MM.1S (cell line): ENCODE measurements at regions not wholly inside any gene's neighbourhood (a gene's known extent, or its start where the extent isn't known, plus 50 kb on each side); places are given as distances from the start of the nearest gene placed in this dataset.

Experiments
- EZH2 ChIP-seq: fragments of 300-600 bp; sonication (generic); optimal IDR thresholded peaks from 2 replicates; pipeline ENCODE3; 2017; ENCODE audit warnings: low read depth, mild to moderate bottlenecking, antibody characterized with exemption, low read length, mixed read lengths
- EZH2phosphoT487 ChIP-seq: fragments of 300-600 bp; sonication (generic); IDR thresholded peaks from 2 replicates; pipeline ENCODE4 v1.6.1; 2018; ENCODE audit warnings: antibody characterized with exemption, low read length
- TF ChIP-seq, protein P1 (sequence below): fragments of 300-600 bp; sonication (generic); IDR thresholded peaks from 2 replicates; pipeline ENCODE4 v1.5.1; 2016; ENCODE audit warnings: antibody characterized with exemption, low read length, mixed read lengths

DNA sequence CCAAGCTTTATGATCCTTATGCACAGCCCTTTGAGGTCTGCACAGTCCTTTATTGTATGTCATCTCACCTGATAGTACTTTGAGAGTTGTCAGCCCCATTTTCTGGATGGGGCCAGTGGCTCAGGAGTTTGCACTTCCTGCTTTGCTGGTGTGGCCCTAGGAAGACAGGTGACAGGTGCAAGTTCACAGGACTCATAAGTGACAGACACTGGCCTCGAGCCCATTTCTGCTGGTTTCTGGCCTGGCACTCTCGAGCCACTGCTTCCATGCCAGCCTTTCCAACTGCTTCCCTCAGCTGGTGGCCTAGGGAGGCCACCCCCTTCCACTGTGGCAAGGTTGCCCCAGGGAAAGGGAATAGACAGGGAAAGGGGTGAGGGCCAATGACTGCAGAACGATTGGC lies 84.4 kb upstream of the CCL1 start:
- TF ChIP-seq EZH2, result no peak
- TF ChIP-seq, protein P1, sequence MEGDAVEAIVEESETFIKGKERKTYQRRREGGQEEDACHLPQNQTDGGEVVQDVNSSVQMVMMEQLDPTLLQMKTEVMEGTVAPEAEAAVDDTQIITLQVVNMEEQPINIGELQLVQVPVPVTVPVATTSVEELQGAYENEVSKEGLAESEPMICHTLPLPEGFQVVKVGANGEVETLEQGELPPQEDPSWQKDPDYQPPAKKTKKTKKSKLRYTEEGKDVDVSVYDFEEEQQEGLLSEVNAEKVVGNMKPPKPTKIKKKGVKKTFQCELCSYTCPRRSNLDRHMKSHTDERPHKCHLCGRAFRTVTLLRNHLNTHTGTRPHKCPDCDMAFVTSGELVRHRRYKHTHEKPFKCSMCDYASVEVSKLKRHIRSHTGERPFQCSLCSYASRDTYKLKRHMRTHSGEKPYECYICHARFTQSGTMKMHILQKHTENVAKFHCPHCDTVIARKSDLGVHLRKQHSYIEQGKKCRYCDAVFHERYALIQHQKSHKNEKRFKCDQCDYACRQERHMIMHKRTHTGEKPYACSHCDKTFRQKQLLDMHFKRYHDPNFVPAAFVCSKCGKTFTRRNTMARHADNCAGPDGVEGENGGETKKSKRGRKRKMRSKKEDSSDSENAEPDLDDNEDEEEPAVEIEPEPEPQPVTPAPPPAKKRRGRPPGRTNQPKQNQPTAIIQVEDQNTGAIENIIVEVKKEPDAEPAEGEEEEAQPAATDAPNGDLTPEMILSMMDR, result no peak
- TF ChIP-seq EZH2phosphoT487, result no peak
